ENCODE measurements at regions not wholly inside any gene's neighbourhood (a gene's known extent, or its start where the extent isn't known, plus 50 kb on each side); places are given as distances from the start of the nearest gene placed in this dataset.

- Histone ChIP-seq H3K4me2 (ENCODE audit: insufficient read depth, low read length) (no peak overlapping the region), H3K9me1 (replicated peaks; ENCODE audit: control insufficient read depth, extremely low read depth, insufficient read depth, low read length) (no peaks in the 10 kb centered on the region), H3K27me3 (ENCODE audit: control insufficient read depth in 2 of 2, insufficient read depth in 2 of 2, low read length in 2 of 2) (no peaks in the 10 kb centered on the region), H3K79me2 (ENCODE audit: control insufficient read depth, insufficient read depth, low read length) (no peaks in the 10 kb centered on the region), H4K20me1 (replicated peaks; ENCODE audit: control insufficient read depth, extremely low read depth, insufficient read depth, low read length) (no peaks in the 10 kb centered on the region), H3K4me1 (ENCODE audit: control insufficient read depth, extremely low read depth, insufficient read depth, low read length) (peaks cover 24% of the 10 kb centered on the region), H3K27ac (ENCODE audit: insufficient read depth, low read depth, low read length) (no peak overlapping the region), H2AFZ (ENCODE audit: low read depth, low read length) (no peak overlapping the region), H3K36me3 (ENCODE audit: control insufficient read depth in 2 of 2, extremely low read depth in 1 of 2, insufficient read depth in 2 of 2, low read length in 2 of 2) (no peaks in the 10 kb centered on the region), H3K9ac (replicated peaks; ENCODE audit: extremely low read depth, insufficient read depth, low read length) (no peak overlapping the region), H3K4me3 (replicated peaks in 1 of 3; ENCODE audit: insufficient read depth in 1 of 3, low read depth in 1 of 3, low read length in 3 of 3) (no peak overlapping the region), H3K9me3 (replicated peaks; ENCODE audit: control insufficient read depth, insufficient read depth, low read length) (no peaks in the 10 kb centered on the region)
- no peak for DNase-seq (ENCODE audit: low read depth, low spot score)
- no peak for FAIRE-seq
- no TSS peak for BruUV-seq (replicated peaks)
- CTCF ChIA-PET: interaction anchor here (1.2 kb wide), 1 partner anchor 17 kb away, joined by 3 read pairs; no protein-coding TSS in a partner anchor
- POLR2A ChIA-PET: no interaction called here
- TF ChIP-seq EZH2 (IDR thresholded peaks at IDR 0.05; ENCODE audit: borderline replicate concordance, low read depth, low read length, severe bottlenecking): no peak
- no peak for TF ChIP-seq FOS (IDR thresholded peaks at IDR 0.05; ENCODE audit: borderline replicate concordance, insufficient read depth, low read length)
- TF ChIP-seq JUN (IDR thresholded peaks at IDR 0.05; ENCODE audit: borderline replicate concordance, insufficient read depth, insufficient read length, low read depth): no peak
- TF ChIP-seq POLR2A (IDR thresholded peaks at IDR 0.05; ENCODE audit: low read depth, low read length): no peak
- TF ChIP-seq GATA2 (IDR thresholded peaks at IDR 0.05; ENCODE audit: insufficient read depth, insufficient read length, low read depth, low read length): no peak
- TF ChIP-seq CTCF (IDR thresholded peaks at IDR 0.05; ENCODE audit: extremely low read depth in 1 of 2, insufficient read depth in 1 of 2, low read depth in 1 of 2, low read length in 2 of 2): no peak
- TF ChIP-seq POLR2AphosphoS5 (IDR thresholded peaks at IDR 0.05; ENCODE audit: insufficient read depth, low read depth, low read length): no peak
- TF ChIP-seq MYC (IDR thresholded peaks at IDR 0.05; ENCODE audit: low read depth, low read length): no peak
- TF ChIP-seq MAX (IDR thresholded peaks at IDR 0.05; ENCODE audit: insufficient read depth, insufficient read length): no peak
- dilution Hi-C loops (cut with MboI; ENCODE audit: extremely low pct_ligation_motif_present, low sequenced_read_pairs): no loop called here
- intact Hi-C loops (cut with micrococcal nuclease): no loop called here
These were observed 64.4 kb upstream of the RAI14 start for GRCh38 chr5:34591723-34592122.
